Uterus (tissue), 2 donors: ENCODE measurements at regions not wholly inside any gene's neighbourhood (a gene's known extent, or its start where the extent isn't known, plus 50 kb on each side); places are given as distances from the start of the nearest gene placed in this dataset.

ENCODE experiments used
- POLR2A ChIP-seq, 2 donors: fragments of 450-650 bp; IDR thresholded peaks; one replicate each; pipeline ENCODE4 v1.6.1; 2016; ENCODE audit warnings: antibody characterized with exemption in 2 of 2, mild to moderate bottlenecking in 1 of 2, moderate library complexity in 1 of 2
- TF ChIP-seq, protein P1 (sequence below), 4 experiments: fragments of 200-600 bp in 2 of 4; fragments of 450-650 bp in 2 of 4; sonication (generic) in 2 of 4; IDR thresholded peaks; one replicate each; pipeline ENCODE4 v1.5.1; 2016 to 2019; ENCODE audit warnings: antibody characterized with exemption in 4 of 4, mild to moderate bottlenecking in 2 of 4, moderate library complexity in 1 of 4

DNA sequence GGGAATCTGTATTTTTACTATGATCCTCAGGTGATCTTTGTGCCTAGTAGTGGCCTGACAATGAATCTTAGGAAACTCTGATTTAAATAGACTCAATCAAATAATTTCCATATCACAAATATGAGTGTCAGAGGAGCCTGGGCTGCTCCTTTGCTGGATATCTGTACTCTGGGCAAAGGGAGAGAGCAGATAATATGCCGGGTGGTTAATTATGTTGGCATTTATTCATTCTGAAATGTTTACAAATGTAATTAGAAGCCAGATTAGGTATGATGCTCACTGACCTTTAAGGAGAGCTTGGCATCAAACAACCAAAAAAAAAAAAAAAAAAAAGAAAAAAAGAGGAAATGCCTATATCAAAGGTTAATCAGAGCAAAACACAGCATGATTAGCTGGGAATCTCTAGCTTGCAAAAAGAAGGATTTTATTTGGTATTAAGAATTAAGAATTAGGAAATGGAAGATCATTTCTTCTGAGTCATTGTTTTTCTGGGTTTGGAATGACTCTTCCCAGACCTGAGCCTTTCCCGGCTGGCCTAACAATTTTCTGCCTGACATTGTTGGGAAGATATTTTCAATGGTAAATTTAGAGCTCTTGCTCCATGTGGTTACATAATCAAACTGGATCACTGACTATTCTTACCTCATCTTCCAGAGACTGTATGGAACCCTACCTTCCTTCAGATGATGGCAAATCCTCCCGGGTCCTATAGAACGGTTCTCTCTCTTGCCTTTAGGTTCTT is 365.3 kb downstream of the REEP3 start:
- TF ChIP-seq, protein P1, sequence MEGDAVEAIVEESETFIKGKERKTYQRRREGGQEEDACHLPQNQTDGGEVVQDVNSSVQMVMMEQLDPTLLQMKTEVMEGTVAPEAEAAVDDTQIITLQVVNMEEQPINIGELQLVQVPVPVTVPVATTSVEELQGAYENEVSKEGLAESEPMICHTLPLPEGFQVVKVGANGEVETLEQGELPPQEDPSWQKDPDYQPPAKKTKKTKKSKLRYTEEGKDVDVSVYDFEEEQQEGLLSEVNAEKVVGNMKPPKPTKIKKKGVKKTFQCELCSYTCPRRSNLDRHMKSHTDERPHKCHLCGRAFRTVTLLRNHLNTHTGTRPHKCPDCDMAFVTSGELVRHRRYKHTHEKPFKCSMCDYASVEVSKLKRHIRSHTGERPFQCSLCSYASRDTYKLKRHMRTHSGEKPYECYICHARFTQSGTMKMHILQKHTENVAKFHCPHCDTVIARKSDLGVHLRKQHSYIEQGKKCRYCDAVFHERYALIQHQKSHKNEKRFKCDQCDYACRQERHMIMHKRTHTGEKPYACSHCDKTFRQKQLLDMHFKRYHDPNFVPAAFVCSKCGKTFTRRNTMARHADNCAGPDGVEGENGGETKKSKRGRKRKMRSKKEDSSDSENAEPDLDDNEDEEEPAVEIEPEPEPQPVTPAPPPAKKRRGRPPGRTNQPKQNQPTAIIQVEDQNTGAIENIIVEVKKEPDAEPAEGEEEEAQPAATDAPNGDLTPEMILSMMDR (IDR thresholded peaks at IDR 0.05): no peak
- no peak for TF ChIP-seq POLR2A (IDR thresholded peaks at IDR 0.05)
